WTC11 (cell line): ENCODE measurements at regions not wholly inside any gene's neighbourhood (a gene's known extent, or its start where the extent isn't known, plus 50 kb on each side); places are given as distances from the start of the nearest gene placed in this dataset.

Experiments
- ATAC-seq: fragments of 200-7000 bp; cut with Tn5 transposase; 2 replicates; pipeline ENCODE4 v1.10.0; 2021; ENCODE audit warnings: mild to moderate bottlenecking, moderate library complexity
- CTCF ChIA-PET: fragments of 300-600 bp; sonication (Branson Sonifier 250); formaldehyde crosslinking; loops from one replicate; lab custom pipeline; 2021; ENCODE audit warnings: antibody characterized with exemption; lab: Charles Lee
- POLR2A ChIA-PET: fragments of 350-600 bp; sonication (Branson Sonifier 250); formaldehyde crosslinking; loops from one replicate; lab custom pipeline; 2021; ENCODE audit warnings: antibody characterized with exemption; lab: Charles Lee
- DNase-seq: peaks from one replicate; pipeline ENCODE4 v3.0.0; 2021; ENCODE audit warnings: low spot score
- H3K27ac Mint-ChIP-seq: 2 replicates; pipeline ENCODE4 v1.8.0; 2021; ENCODE audit warnings: mixed read lengths
- H3K27me3 Mint-ChIP-seq: 2 replicates; pipeline ENCODE4 v1.8.0; 2021; ENCODE audit warnings: low read depth, mild to moderate bottlenecking, moderate library complexity, mixed read lengths
- H3K36me3 Mint-ChIP-seq: 2 replicates; pipeline ENCODE4 v1.8.0; 2021; ENCODE audit warnings: mixed read lengths
- H3K4me1 Mint-ChIP-seq: 2 replicates; pipeline ENCODE4 v1.8.0; 2022; ENCODE audit warnings: mixed read lengths
- H3K4me3 Mint-ChIP-seq: 2 replicates; pipeline ENCODE4 v1.8.0; 2021; ENCODE audit warnings: mild to moderate bottlenecking, moderate library complexity, mixed read lengths
- H3K9me3 Mint-ChIP-seq: 2 replicates; pipeline ENCODE4 v1.8.0; 2021; ENCODE audit warnings: mixed read lengths
- AR ChIP-seq: fragments of 250-450 bp; sonication (Bioruptor Pico); IDR thresholded peaks from 2 replicates; pipeline ENCODE4 v1.9.0; 2021; ENCODE audit warnings: mild to moderate bottlenecking
- ATF1 ChIP-seq: sonication (generic); formaldehyde crosslinking; IDR thresholded peaks from 2 replicates; pipeline ENCODE4 v1.8.1; 2023; ENCODE audit warnings: mild to moderate bottlenecking, moderate library complexity, missing genetic modification reagents
- CREB1 ChIP-seq: sonication (generic); formaldehyde crosslinking; IDR thresholded peaks from 2 replicates; pipeline ENCODE4 v1.8.0; 2023; ENCODE audit warnings: mild to moderate bottlenecking, missing genetic modification reagents
- CTCF ChIP-seq: fragments of 200-600 bp; IDR thresholded peaks from 2 replicates; pipeline ENCODE4 v1.8.0; 2022; ENCODE audit warnings: antibody characterized with exemption
- ERG ChIP-seq: fragments of 250-450 bp; sonication (Bioruptor Pico); IDR thresholded peaks from 2 replicates; pipeline ENCODE4 v1.8.0; 2021; ENCODE audit warnings: mild to moderate bottlenecking
- GABPB1 ChIP-seq: sonication (generic); formaldehyde crosslinking; IDR thresholded peaks from 2 replicates; pipeline ENCODE4 v1.8.1; 2023; ENCODE audit warnings: mild to moderate bottlenecking, missing genetic modification reagents
- GTF2I ChIP-seq: fragments of 250-450 bp; sonication (Bioruptor Pico); conservative IDR thresholded peaks from 2 replicates; pipeline ENCODE4 v1.4.0; 2021; ENCODE audit warnings: mild to moderate bottlenecking
- JAZF1 ChIP-seq: fragments of 250-450 bp; sonication (Bioruptor Pico); IDR thresholded peaks from 2 replicates; pipeline ENCODE4 v1.9.0; 2021; ENCODE audit warnings: moderate library complexity, mild to moderate bottlenecking, inconsistent platforms
- JUN ChIP-seq: sonication (generic); formaldehyde crosslinking; IDR thresholded peaks from 2 replicates; pipeline ENCODE4 v1.8.0; 2023; ENCODE audit warnings: mild to moderate bottlenecking, missing genetic modification reagents
- MXD4 ChIP-seq: fragments of 250-450 bp; sonication (Bioruptor Pico); IDR thresholded peaks from 2 replicates; pipeline ENCODE4 v1.8.0; 2021; ENCODE audit warnings: mild to moderate bottlenecking, moderate library complexity, borderline replicate concordance
- TP53 ChIP-seq: sonication (generic); formaldehyde crosslinking; IDR thresholded peaks from 2 replicates; pipeline ENCODE4 v1.8.1; 2023; ENCODE audit warnings: mild to moderate bottlenecking, missing genetic modification reagents
- ZBTB21 ChIP-seq: sonication (generic); formaldehyde crosslinking; IDR thresholded peaks from 2 replicates; pipeline ENCODE4 v1.8.1; 2023; ENCODE audit warnings: mild to moderate bottlenecking, missing genetic modification reagents, borderline replicate concordance
- ZNF121 ChIP-seq: sonication (generic); formaldehyde crosslinking; IDR thresholded peaks from 2 replicates; pipeline ENCODE4 v1.8.0; 2023; ENCODE audit warnings: missing genetic modification reagents
- ZNF317 ChIP-seq: sonication (generic); formaldehyde crosslinking; IDR thresholded peaks from 2 replicates; pipeline ENCODE4 v1.8.1; 2023; ENCODE audit warnings: low read depth, mild to moderate bottlenecking, moderate library complexity, missing genetic modification reagents, borderline replicate concordance
- ZNF416 ChIP-seq: fragments of 250-450 bp; sonication (Bioruptor Pico); IDR thresholded peaks from 2 replicates; pipeline ENCODE4 v1.9.0; 2021; ENCODE audit warnings: mild to moderate bottlenecking, inconsistent platforms
- ZNF423 ChIP-seq: fragments of 250-450 bp; sonication (Bioruptor Pico); IDR thresholded peaks from 2 replicates; pipeline ENCODE4 v2.1.2; 2022; ENCODE audit warnings: mild to moderate bottlenecking, moderate library complexity
- TF ChIP-seq, protein P1 (sequence below): sonication (generic); formaldehyde crosslinking; IDR thresholded peaks from 2 replicates; pipeline ENCODE4 v1.8.1; 2023; ENCODE audit warnings: mild to moderate bottlenecking, missing genetic modification reagents

GRCh38 chr3:31093606-31094005 is 199.1 kb upstream of the GADL1 start (continued):
- TF ChIP-seq CTCF (no peak), MXD4 (CRISPR knock-in tag) (no peak), AR (CRISPR knock-in tag) (no peak)

DNA sequence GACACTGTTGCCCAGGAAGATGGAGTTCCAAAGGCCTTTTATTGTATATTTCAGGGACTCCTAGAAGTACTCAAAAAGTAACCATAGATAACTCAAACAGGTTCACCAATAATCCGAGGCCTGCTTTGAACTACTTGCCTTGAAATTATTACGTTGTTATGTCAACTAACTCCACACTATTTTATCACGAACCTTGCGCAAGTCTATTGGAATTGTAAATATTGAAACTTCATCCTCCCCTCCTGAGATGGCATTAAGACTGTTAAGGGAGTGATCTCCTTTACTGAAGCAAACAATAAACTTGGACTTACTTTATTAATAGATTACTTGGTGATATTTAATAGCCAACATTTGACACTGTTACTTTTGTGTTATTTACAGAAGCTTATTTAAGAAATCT is 199.6 kb upstream of the GADL1 start:
- DNase-seq (no peak), ATAC-seq (no peak)
- TF ChIP-seq CREB1 (CRISPR knock-in tag) (no peak), ERG (CRISPR knock-in tag) (no peak), GABPB1 (0 out of 2 replicates have a peak, but pooled peaks have one; percentile 15)
- ChIA-PET POLR2A (interaction anchor here (0.6 kb wide), 1 partner anchor 14 kb away, joined by 4 read pairs; no protein-coding TSS in a partner anchor), CTCF (no interaction called here)
- Mint-ChIP-seq H3K27me3 (no peaks in the 10 kb centered on the region), H3K9me3 (0 out of 2 replicates have a peak, but pooled peaks cover 5% of the 10 kb centered on the region), H3K4me1 (peaks cover 27% of the 10 kb centered on the region), H3K27ac (no peak overlapping the region), H3K36me3 (no peaks in the 10 kb centered on the region), H3K4me3 (no peak overlapping the region)

GRCh38 chr3:31095255-31095654 is 200.8 kb upstream of the GADL1 start:
- DNase-seq (no peak), ATAC-seq (no peak)
- Mint-ChIP-seq H3K4me1 (peaks cover 30% of the 10 kb centered on the region), H3K36me3 (no peaks in the 10 kb centered on the region), H3K4me3 (no peak overlapping the region), H3K27ac (no peak overlapping the region), H3K27me3 (no peaks in the 10 kb centered on the region)
- CTCF ChIA-PET = no interaction called here
- POLR2A ChIA-PET = no interaction called here
- TF ChIP-seq JUN = no peak
- no peak for TF ChIP-seq ZNF423
- TF ChIP-seq, protein P1, sequence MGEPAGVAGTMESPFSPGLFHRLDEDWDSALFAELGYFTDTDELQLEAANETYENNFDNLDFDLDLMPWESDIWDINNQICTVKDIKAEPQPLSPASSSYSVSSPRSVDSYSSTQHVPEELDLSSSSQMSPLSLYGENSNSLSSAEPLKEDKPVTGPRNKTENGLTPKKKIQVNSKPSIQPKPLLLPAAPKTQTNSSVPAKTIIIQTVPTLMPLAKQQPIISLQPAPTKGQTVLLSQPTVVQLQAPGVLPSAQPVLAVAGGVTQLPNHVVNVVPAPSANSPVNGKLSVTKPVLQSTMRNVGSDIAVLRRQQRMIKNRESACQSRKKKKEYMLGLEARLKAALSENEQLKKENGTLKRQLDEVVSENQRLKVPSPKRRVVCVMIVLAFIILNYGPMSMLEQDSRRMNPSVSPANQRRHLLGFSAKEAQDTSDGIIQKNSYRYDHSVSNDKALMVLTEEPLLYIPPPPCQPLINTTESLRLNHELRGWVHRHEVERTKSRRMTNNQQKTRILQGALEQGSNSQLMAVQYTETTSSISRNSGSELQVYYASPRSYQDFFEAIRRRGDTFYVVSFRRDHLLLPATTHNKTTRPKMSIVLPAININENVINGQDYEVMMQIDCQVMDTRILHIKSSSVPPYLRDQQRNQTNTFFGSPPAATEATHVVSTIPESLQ (CRISPR knock-in tag) = no peak
- no peak for TF ChIP-seq ZNF416 (CRISPR knock-in tag)
- no peak for TF ChIP-seq JAZF1
- no peak for TF ChIP-seq TP53 (CRISPR knock-in tag)
- no peak for TF ChIP-seq ATF1 (CRISPR knock-in tag)
- no peak for TF ChIP-seq ZNF121 (CRISPR knock-in tag)
- TF ChIP-seq ZNF317 (CRISPR knock-in tag) = no peak
- TF ChIP-seq GTF2I (CRISPR knock-in tag) = no peak
- no peak for TF ChIP-seq ZBTB21 (CRISPR knock-in tag)
- TF ChIP-seq, all 79 proteins: peak for 0
- 0 out of 2 replicates have a peak, but pooled peaks cover 5% of the 10 kb centered on the region for H3K9me3 Mint-ChIP-seq
